ENCODE measurements at regions not wholly inside any gene's neighbourhood (a gene's known extent, or its start where the extent isn't known, plus 50 kb on each side); places are given as distances from the start of the nearest gene placed in this dataset.
"Not testable (repeated sequence)": the region's sequence is repeated elsewhere in the genome, so short reads cannot be mapped to it uniquely, and the experiment has no call there.

GRCh38 chr21:9837946-9838737 lies 683.2 kb upstream of the TPTE start:
- H3K27ac ChIP-seq = no peak overlapping the region
- no peak overlapping the region for H3K4me3 ChIP-seq (replicated peaks in 1 of 3)
- no peaks in the 10 kb centered on the region for H3K9me3 ChIP-seq
- H3K4me1 ChIP-seq = no peaks in the 10 kb centered on the region
- no peaks in the 10 kb centered on the region for H3K27me3 ChIP-seq
- TF ChIP-seq, protein P1, sequence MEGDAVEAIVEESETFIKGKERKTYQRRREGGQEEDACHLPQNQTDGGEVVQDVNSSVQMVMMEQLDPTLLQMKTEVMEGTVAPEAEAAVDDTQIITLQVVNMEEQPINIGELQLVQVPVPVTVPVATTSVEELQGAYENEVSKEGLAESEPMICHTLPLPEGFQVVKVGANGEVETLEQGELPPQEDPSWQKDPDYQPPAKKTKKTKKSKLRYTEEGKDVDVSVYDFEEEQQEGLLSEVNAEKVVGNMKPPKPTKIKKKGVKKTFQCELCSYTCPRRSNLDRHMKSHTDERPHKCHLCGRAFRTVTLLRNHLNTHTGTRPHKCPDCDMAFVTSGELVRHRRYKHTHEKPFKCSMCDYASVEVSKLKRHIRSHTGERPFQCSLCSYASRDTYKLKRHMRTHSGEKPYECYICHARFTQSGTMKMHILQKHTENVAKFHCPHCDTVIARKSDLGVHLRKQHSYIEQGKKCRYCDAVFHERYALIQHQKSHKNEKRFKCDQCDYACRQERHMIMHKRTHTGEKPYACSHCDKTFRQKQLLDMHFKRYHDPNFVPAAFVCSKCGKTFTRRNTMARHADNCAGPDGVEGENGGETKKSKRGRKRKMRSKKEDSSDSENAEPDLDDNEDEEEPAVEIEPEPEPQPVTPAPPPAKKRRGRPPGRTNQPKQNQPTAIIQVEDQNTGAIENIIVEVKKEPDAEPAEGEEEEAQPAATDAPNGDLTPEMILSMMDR (IDR thresholded peaks at IDR 0.05) = no peak
- TF ChIP-seq POLR2A (IDR thresholded peaks at IDR 0.05) = no peak
- DNase-seq = no peak
- 77 to 81% methylated on average over 44 of the region's 44 CpGs for WGBS, 2 donors
- no peaks in the 10 kb centered on the region for H3K36me3 ChIP-seq
- intact Hi-C loops (cut with DNase I) = no loop called here

GRCh38 chr21:9838738-9839642 lies 682.4 kb upstream of the TPTE start:
- 70 to 72% methylated on average over 47 of the region's 47 CpGs for WGBS, 2 donors
- H3K36me3 ChIP-seq = no peaks in the 10 kb centered on the region
- H3K27me3 ChIP-seq = no peaks in the 10 kb centered on the region
- TF ChIP-seq POLR2A (IDR thresholded peaks at IDR 0.05) = no peak
- TF ChIP-seq, protein P1 (IDR thresholded peaks at IDR 0.05) = no peak
- no peak overlapping the region for H3K4me3 ChIP-seq (replicated peaks in 1 of 3)
- intact Hi-C loops (cut with DNase I) = no loop called here
- no peaks in the 10 kb centered on the region for H3K4me1 ChIP-seq
- no peaks in the 10 kb centered on the region for H3K9me3 ChIP-seq
- DNase-seq = no peak
- no peak overlapping the region for H3K27ac ChIP-seq

GRCh38 chr21:9844106-9844505 lies 677.3 kb upstream of the TPTE start:
- DNase-seq; H3K4me1 ChIP-seq; H3K9me3 ChIP-seq; H3K27ac ChIP-seq; H3K36me3 ChIP-seq; intact Hi-C loops (cut with DNase I); H3K27me3 ChIP-seq; H3K4me3 ChIP-seq (replicated peaks in 1 of 3): not testable (repeated sequence)
- WGBS, 2 donors = 80 to 88% methylated on average over 1 of the region's 1 CpG

DNA sequence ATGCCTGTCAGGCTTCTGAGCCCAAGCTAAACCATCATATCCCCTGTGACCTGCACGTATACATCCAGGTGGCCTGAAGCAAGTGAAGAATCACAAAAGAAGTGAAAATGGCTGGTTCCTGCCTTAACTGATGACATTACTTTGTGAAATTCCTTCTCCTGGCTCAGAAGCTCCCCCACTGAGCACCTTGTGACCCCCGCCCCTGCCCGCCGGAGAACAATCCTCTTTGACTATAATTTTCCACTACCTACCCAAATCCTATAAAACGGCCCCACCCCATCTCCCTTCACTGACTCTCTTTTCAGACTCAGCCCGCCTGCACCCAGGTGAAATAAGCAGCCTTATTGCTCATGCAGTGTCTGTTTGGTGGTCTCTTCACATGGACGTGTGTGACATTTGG lies 673.9 kb upstream of the TPTE start:
- H3K27ac ChIP-seq; H3K4me1 ChIP-seq; H3K27me3 ChIP-seq; H3K4me3 ChIP-seq (replicated peaks in 1 of 3); H3K36me3 ChIP-seq; DNase-seq; H3K9me3 ChIP-seq; intact Hi-C loops (cut with DNase I): not testable (repeated sequence)
- WGBS, 2 donors = 68 to 75% methylated on average over 7 of the region's 7 CpGs

DNA sequence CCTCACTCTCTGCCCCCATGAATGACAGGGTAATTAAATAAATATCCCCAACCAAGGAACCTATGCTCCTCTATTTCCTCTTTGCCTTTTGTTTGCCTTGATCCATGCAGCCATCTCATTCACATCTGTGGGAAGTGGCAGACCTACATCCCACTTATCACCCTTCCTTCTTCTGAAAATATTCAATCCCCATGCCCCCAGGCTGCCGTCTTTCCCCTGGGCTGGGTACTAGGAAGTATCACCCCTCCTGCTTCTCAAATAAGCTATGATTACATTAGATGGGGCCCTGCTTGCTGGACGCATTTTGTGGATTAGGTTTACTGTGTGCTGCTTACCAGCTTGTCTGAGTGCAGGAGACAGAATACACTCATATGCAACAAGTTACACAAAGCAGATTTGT lies 670.2 kb upstream of the TPTE start:
- intact Hi-C loops (cut with DNase I) = not testable (repeated sequence)
- WGBS, 2 donors = 68 to 70% methylated on average over 2 of the region's 2 CpGs

GRCh38 chr21:9851695-9852094 lies 669.7 kb upstream of the TPTE start:
- intact Hi-C loops (cut with DNase I); H3K27me3 ChIP-seq; H3K27ac ChIP-seq; H3K9me3 ChIP-seq; DNase-seq; H3K4me1 ChIP-seq; H3K4me3 ChIP-seq (replicated peaks in 1 of 3); H3K36me3 ChIP-seq: not testable (repeated sequence)
- 47 to 65% methylated on average over 6 to 7 of the region's 7 CpGs for WGBS, 2 donors

More for the DNA sequence above, 670.2 kb upstream of the TPTE start:
- DNase-seq; H3K9me3 ChIP-seq; H3K4me1 ChIP-seq; H3K36me3 ChIP-seq; H3K27ac ChIP-seq; H3K27me3 ChIP-seq; H3K4me3 ChIP-seq (replicated peaks in 1 of 3): not testable (repeated sequence)

- H3K27me3 ChIP-seq; H3K9me3 ChIP-seq; intact Hi-C loops (cut with DNase I); H3K4me3 ChIP-seq (replicated peaks in 1 of 3); H3K27ac ChIP-seq; H3K36me3 ChIP-seq; H3K4me1 ChIP-seq; DNase-seq: not testable (repeated sequence)
- WGBS, 2 donors = 55 to 61% methylated on average over 9 of the region's 9 CpGs
Observed at GRCh38 chr21:9857563-9857962, 663.8 kb upstream of the TPTE start.

DNA sequence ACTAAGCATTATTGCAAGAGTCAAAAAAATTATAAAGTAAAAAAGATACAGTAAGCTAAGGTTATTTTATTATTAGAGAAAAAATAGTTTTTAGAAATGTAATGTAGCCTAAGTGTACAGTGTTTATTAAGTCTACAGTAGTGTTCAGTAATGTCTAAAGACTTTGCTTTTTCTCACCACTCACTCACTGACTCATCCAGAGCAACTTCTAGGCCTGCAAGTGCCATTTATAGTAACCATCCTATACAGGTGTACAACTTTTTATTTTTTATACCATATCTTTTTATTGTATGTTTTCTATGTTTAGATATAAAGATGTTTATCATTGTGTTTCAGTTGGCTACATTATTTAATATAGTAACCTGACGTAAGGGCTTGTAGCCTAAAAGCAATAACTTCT lies 661.5 kb upstream of the TPTE start:
- intact Hi-C loops (cut with DNase I); H3K27me3 ChIP-seq; H3K4me1 ChIP-seq; H3K4me3 ChIP-seq (replicated peaks in 1 of 3); H3K36me3 ChIP-seq; H3K27ac ChIP-seq; DNase-seq; H3K9me3 ChIP-seq: not testable (repeated sequence)
- WGBS, 2 donors = 61 to 80% methylated on average over 1 of the region's 1 CpG

GRCh38 chr21:9862456-9862855 lies 658.9 kb upstream of the TPTE start:
- WGBS, 2 donors = 57% methylated on average over 4 of the region's 4 CpGs
- H3K27ac ChIP-seq; H3K9me3 ChIP-seq; H3K4me3 ChIP-seq (replicated peaks in 1 of 3); H3K36me3 ChIP-seq; H3K4me1 ChIP-seq; intact Hi-C loops (cut with DNase I); DNase-seq; H3K27me3 ChIP-seq: not testable (repeated sequence)

DNA sequence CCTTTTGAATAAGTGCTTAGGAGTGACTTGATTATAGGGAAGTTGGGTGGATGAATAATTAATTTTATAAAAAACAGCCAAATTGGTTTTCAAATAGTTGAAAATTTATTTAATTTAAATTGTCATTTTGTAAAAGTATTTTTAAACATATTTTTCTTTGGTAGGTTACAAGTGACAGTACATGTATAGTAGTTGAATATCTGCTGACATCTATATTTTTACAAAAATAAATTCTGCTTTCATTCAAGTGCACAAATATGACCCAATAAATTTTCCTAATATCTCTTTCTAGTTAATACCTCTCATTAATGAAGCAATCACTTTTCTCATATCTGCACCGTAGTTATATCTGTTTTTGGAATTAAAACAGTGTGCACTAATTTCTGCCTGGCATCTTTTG lies 653.6 kb upstream of the TPTE start:
- H3K4me1 ChIP-seq; intact Hi-C loops (cut with DNase I); H3K27ac ChIP-seq; DNase-seq; H3K4me3 ChIP-seq (replicated peaks in 1 of 3); H3K36me3 ChIP-seq; H3K27me3 ChIP-seq; H3K9me3 ChIP-seq: not testable (repeated sequence)
- 61 to 77% methylated on average over 1 of the region's 1 CpG for WGBS, 2 donors

DNA sequence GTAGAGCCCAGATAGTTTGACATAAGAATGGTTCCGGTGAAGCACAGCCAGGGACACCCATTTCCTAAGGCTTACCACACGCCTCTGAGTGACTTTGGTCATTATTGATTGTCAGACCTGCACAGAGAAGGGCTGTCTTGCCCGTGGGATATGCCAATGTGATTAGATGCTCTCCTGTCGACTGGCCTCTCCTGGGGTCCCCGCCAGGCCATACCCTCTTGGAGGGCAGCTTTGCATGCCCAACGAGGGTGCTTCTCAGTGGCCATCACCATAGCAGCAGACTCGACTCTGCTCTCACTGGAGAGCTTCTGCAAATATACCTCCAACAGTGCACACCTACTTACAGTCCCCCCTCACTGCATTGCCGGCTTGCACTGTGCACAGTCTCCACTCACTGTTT lies 648.3 kb upstream of the TPTE start:
- H3K27me3 ChIP-seq; H3K4me3 ChIP-seq (replicated peaks in 1 of 3); H3K36me3 ChIP-seq; H3K4me1 ChIP-seq; DNase-seq; H3K27ac ChIP-seq; H3K9me3 ChIP-seq; intact Hi-C loops (cut with DNase I): not testable (repeated sequence)
- WGBS, 2 donors = 63% methylated on average over 8 of the region's 8 CpGs

Data from thyroid gland (tissue), 4 donors.